ENCODE measurements at regions not wholly inside any gene's neighbourhood (a gene's known extent, or its start where the extent isn't known, plus 50 kb on each side); places are given as distances from the start of the nearest gene placed in this dataset.

DNA sequence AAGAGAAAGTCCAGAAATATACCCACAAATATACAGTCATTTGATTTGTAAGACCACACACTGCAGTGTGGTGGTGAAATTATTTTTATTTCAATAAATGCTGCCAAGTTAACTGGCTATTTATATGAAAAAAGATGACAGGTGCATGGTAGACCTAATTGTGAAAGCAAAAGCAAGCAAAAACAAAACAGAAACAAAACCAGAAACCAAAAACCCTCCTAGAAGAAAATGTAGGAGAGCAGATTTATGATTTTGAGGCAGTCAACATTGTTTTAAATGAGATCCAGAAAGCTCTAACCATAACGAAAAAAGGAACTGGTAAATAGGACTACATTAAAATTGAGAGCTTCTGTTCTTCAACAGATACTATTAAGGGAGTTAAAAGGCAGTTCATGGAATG is 303.6 kb downstream of the PRDM2 start:
- no peak overlapping the region for H3K27ac ChIP-seq
- H3K4me3 ChIP-seq: no peak overlapping the region
- ChIA-PET POLR2A (no interaction called here), CTCF (no interaction called here)
- ATAC-seq (no peak), FAIRE-seq (no peak), DNase-seq (ENCODE audit: low read depth in 1 of 2, low spot score in 1 of 2) (no peak)
- H3K4me1 ChIP-seq: no peaks in the 10 kb centered on the region
- H3K9me3 ChIP-seq: no peaks in the 10 kb centered on the region
- no peak overlapping the region for H3K4me2 ChIP-seq
- 8% methylated on average over 1 of the region's 1 CpG for WGBS (ENCODE audit: missing lambda C conversion rate)
- TF ChIP-seq, protein P1, sequence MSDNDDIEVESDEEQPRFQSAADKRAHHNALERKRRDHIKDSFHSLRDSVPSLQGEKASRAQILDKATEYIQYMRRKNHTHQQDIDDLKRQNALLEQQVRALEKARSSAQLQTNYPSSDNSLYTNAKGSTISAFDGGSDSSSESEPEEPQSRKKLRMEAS (IDR thresholded peaks at IDR 0.05): no peak
- no peak for TF ChIP-seq RAD21 (conservative IDR thresholded peaks at IDR 0.05 in 1 of 2, IDR thresholded peaks at IDR 0.05 in 1 of 2)
- TF ChIP-seq CEBPB (IDR thresholded peaks at IDR 0.05): no peak

DNA sequence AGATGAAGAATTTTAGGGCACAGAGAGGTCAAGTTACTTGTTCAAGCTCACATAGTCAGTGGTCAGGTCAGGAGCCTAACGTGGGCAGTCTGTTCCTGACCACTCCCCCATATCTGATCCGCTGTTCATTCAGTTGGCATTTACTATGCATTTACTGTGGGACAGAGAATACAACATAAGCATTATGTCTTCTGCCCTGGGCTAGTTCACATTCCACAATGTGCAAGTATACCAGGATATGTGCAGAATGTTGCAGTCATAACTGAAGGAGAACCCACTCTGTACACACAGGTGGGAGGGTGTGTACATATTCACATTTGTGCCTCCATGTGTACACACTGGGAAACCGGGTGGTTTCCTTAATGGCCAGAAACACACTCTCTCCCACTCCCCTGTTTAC is 309.6 kb downstream of the PRDM2 start:
- Histone ChIP-seq H3K4me1 (no peaks in the 10 kb centered on the region), H3K4me2 (no peak overlapping the region), H3K27ac (no peak overlapping the region), H3K9me3 (no peaks in the 10 kb centered on the region), H3K4me3 (no peak overlapping the region)
- TF ChIP-seq MAZ (IDR thresholded peaks at IDR 0.05; ENCODE audit: borderline replicate concordance, low read depth, low read length) (no peak), ESRRA (IDR thresholded peaks at IDR 0.05; ENCODE audit: borderline replicate concordance, low read length) (no peak)
- no peak for FAIRE-seq
- POLR2A ChIA-PET: no interaction called here
- WGBS (ENCODE audit: missing lambda C conversion rate): 4% methylated on average over 3 of the region's 3 CpGs
- no peak for ATAC-seq
- no peak for DNase-seq (ENCODE audit: low read depth in 1 of 2, low spot score in 1 of 2)
- CTCF ChIA-PET: interaction anchor here (0.9 to 1.1 kb wide), 2 partner anchors 10 to 17 kb away, joined by 4 read pairs; no protein-coding TSS in a partner anchor

DNA sequence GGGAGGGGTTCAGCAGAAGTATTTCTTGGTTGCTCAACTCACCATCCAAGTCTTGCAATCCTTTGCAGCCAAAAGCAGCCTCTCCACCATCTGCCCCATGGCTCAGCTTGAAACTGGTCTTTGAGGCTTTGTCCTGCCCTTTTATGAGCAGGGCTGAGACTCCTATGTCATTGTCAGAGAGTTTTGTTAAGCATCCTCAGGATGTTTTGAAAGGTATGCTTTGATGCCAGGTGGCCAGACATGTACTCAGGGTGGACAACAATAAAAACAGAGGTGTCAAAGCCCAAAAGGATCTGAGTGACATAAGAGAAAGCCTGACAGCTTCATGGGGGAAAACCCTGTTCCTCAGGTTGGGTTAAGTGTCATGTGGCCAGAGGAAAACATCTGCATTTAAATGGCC is 310.5 kb downstream of the PRDM2 start:
- CTCF ChIA-PET: interaction anchor here (1.1 kb wide), 1 partner anchor 18 kb away, joined by 4 read pairs; no protein-coding TSS in a partner anchor
- H3K4me3 ChIP-seq: no peak overlapping the region
- no peaks in the 10 kb centered on the region for H3K9me3 ChIP-seq
- H3K4me2 ChIP-seq: no peak overlapping the region
- H3K27ac ChIP-seq: no peak overlapping the region
- ATAC-seq: no peak
- no peaks in the 10 kb centered on the region for H3K4me1 ChIP-seq
- POLR2A ChIA-PET: no interaction called here
- TF ChIP-seq, protein P1 (IDR thresholded peaks at IDR 0.05): no peak
- DNase-seq (ENCODE audit: low read depth in 1 of 2, low spot score in 1 of 2): no peak
- no peak for FAIRE-seq

DNA sequence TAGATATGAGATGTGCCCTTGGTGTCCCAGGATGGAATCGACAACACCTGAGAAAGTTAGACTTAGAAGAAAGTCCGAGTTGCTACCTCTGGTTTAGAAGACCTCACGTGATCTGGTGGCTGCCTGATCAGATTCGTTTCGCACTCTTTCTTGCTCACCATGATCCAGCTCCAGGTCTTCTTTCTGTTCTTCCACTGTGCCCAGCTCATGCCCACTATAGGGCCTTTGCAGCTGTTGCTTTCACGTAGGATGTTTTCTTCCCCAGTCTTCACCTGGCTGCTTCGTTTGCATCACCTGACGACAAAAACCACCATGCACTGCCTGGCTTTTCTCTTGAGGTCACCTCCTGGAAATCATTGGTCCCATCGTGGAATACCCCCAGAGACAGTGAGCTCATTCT is 311.1 kb downstream of the PRDM2 start:
- no peak for DNase-seq (ENCODE audit: low read depth in 1 of 2, low spot score in 1 of 2)
- Histone ChIP-seq H3K4me1 (no peaks in the 10 kb centered on the region), H3K27ac (no peak overlapping the region), H3K4me2 (no peak overlapping the region), H3K4me3 (no peak overlapping the region), H3K9me3 (no peaks in the 10 kb centered on the region)
- ChIA-PET CTCF (no interaction called here), POLR2A (no interaction called here)
- TF ChIP-seq GATA3 (IDR thresholded peaks at IDR 0.05; ENCODE audit: borderline replicate concordance) (no peak), NFE2L2 (conservative IDR thresholded peaks at IDR 0.05; ENCODE audit: low read length) (no peak), POLR2AphosphoS2 (conservative IDR thresholded peaks at IDR 0.05; ENCODE audit: low read length) (no peak), KDM1A (IDR thresholded peaks at IDR 0.05; ENCODE audit: low read depth) (no peak)
- FAIRE-seq: no peak
- ATAC-seq: no peak
- WGBS (ENCODE audit: missing lambda C conversion rate): 4% methylated on average over 9 of the region's 9 CpGs

DNA sequence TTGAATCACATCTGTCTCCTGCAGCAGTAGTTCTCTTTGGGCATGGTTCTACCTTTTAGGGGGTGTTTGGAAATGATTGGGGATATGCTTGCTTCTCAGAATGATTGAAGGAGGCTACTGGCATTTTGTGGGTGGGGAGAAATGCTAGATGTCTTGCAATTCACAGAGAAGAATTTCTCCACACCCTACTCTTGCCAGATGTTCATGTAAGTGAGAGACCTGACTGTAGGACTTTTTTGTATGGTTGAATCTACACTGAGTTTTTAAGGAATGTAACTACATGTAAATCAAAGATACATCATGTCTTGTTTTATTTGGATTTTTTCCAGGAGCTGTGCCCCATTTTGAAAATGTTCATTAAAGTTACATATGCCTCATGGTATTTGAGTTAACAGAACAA is 311.9 kb downstream of the PRDM2 start:
- DNase-seq (ENCODE audit: low read depth in 1 of 2, low spot score in 1 of 2) (no peak), ATAC-seq (no peak), FAIRE-seq (no peak)
- H3K4me1 ChIP-seq: no peaks in the 10 kb centered on the region
- no peaks in the 10 kb centered on the region for H3K9me3 ChIP-seq
- ChIA-PET POLR2A (no interaction called here), CTCF (no interaction called here)
- no peak overlapping the region for H3K27ac ChIP-seq
- no peak overlapping the region for H3K4me3 ChIP-seq
- H3K4me2 ChIP-seq: no peak overlapping the region
- TF ChIP-seq HOXB13 (CRISPR knock-in tag; IDR thresholded peaks at IDR 0.05; ENCODE audit: low read depth): no peak
- TF ChIP-seq RAD21 (conservative IDR thresholded peaks at IDR 0.05 in 1 of 2, IDR thresholded peaks at IDR 0.05 in 1 of 2): no peak
- TF ChIP-seq ZNF302 (CRISPR knock-in tag; IDR thresholded peaks at IDR 0.05): no peak
- TF ChIP-seq, protein P2, sequence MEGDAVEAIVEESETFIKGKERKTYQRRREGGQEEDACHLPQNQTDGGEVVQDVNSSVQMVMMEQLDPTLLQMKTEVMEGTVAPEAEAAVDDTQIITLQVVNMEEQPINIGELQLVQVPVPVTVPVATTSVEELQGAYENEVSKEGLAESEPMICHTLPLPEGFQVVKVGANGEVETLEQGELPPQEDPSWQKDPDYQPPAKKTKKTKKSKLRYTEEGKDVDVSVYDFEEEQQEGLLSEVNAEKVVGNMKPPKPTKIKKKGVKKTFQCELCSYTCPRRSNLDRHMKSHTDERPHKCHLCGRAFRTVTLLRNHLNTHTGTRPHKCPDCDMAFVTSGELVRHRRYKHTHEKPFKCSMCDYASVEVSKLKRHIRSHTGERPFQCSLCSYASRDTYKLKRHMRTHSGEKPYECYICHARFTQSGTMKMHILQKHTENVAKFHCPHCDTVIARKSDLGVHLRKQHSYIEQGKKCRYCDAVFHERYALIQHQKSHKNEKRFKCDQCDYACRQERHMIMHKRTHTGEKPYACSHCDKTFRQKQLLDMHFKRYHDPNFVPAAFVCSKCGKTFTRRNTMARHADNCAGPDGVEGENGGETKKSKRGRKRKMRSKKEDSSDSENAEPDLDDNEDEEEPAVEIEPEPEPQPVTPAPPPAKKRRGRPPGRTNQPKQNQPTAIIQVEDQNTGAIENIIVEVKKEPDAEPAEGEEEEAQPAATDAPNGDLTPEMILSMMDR (IDR thresholded peaks at IDR 0.05): no peak
- no peak for TF ChIP-seq GATA3 (IDR thresholded peaks at IDR 0.05; ENCODE audit: borderline replicate concordance)
- no peak for TF ChIP-seq BHLHE40 (IDR thresholded peaks at IDR 0.05; ENCODE audit: low read depth, low read length)
- no peak for TF ChIP-seq FOSB (CRISPR knock-in tag; IDR thresholded peaks at IDR 0.05)
- TF ChIP-seq, protein P3, sequence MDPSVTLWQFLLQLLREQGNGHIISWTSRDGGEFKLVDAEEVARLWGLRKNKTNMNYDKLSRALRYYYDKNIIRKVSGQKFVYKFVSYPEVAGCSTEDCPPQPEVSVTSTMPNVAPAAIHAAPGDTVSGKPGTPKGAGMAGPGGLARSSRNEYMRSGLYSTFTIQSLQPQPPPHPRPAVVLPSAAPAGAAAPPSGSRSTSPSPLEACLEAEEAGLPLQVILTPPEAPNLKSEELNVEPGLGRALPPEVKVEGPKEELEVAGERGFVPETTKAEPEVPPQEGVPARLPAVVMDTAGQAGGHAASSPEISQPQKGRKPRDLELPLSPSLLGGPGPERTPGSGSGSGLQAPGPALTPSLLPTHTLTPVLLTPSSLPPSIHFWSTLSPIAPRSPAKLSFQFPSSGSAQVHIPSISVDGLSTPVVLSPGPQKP (IDR thresholded peaks at IDR 0.05; ENCODE audit: low read depth, low read length): no peak
- TF ChIP-seq CEBPB (IDR thresholded peaks at IDR 0.05): no peak
- TF ChIP-seq, protein P4, sequence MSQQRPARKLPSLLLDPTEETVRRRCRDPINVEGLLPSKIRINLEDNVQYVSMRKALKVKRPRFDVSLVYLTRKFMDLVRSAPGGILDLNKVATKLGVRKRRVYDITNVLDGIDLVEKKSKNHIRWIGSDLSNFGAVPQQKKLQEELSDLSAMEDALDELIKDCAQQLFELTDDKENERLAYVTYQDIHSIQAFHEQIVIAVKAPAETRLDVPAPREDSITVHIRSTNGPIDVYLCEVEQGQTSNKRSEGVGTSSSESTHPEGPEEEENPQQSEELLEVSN (IDR thresholded peaks at IDR 0.05; ENCODE audit: borderline replicate concordance, low read depth): no peak
- TF ChIP-seq MYC (IDR thresholded peaks at IDR 0.05; ENCODE audit: borderline replicate concordance, low read length): no peak
- TF ChIP-seq HDAC2 (IDR thresholded peaks at IDR 0.05): no peak
- TF ChIP-seq JUNB (IDR thresholded peaks at IDR 0.05): no peak
- TF ChIP-seq, protein P5, sequence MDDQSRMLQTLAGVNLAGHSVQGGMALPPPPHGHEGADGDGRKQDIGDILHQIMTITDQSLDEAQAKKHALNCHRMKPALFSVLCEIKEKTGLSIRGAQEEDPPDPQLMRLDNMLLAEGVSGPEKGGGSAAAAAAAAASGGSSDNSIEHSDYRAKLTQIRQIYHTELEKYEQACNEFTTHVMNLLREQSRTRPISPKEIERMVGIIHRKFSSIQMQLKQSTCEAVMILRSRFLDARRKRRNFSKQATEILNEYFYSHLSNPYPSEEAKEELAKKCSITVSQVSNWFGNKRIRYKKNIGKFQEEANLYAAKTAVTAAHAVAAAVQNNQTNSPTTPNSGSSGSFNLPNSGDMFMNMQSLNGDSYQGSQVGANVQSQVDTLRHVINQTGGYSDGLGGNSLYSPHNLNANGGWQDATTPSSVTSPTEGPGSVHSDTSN (IDR thresholded peaks at IDR 0.05): no peak
- TF ChIP-seq ESRRA (IDR thresholded peaks at IDR 0.05; ENCODE audit: borderline replicate concordance, low read length): no peak
- TF ChIP-seq HEYL (CRISPR knock-in tag; IDR thresholded peaks at IDR 0.05): no peak
